ENCODE measurements at regions not wholly inside any gene's neighbourhood (a gene's known extent, or its start where the extent isn't known, plus 50 kb on each side); places are given as distances from the start of the nearest gene placed in this dataset.
A peak's percentile ranks its signal among the peaks of the same experiment; 100 is the strongest.

DNA sequence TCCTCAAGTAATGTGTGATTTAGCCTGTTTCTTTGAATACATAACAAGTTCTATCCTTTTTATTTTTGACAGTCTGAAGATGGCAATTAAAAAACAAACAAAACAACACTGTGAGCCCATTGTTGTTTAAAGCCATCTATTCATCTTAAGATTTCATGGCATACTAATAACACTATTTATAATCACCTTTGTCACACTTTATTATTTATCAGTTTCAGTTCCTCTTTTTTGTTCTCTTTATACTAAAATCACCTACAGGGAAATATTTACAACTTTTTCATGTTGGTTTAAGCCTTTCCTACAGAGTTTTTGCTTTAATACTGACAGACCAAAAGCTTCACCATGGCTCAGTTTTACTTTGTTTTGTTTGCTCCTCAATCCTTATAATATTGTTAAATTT lies 247.4 kb upstream of the CTSO start:
- DNase-seq = no peak

- no peak for DNase-seq
Measured at GRCh38 chr4:156198511-156198910, 244.8 kb upstream of the CTSO start.

- DNase-seq = no peak
Measured at GRCh38 chr4:156197216-156197615, 243.6 kb upstream of the CTSO start.

- DNase-seq = no peak
Measured at GRCh38 chr4:156196722-156197121, 243.1 kb upstream of the CTSO start.

DNA sequence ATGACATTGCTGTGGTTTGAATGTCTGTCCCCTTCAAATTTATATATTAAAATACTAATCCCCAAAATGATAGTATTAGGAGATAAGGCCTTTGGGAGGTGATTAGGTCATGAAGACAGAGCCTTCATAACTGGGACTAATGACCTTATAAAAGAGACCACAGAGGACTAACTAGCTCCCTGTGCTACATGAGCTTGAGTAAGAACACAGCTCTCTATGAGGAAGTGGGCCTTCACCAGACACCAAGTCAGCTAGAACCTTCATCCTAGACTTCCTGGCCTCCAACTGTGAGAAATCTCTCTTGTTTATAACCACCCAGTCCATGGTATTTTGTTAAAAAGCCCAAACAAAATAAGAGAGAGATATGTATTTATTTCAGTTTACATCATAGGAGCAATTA lies 242.2 kb upstream of the CTSO start:
- no peak for DNase-seq

- DNase-seq = no peak
Measured at GRCh38 chr4:156194896-156195295, 241.2 kb upstream of the CTSO start.

DNA sequence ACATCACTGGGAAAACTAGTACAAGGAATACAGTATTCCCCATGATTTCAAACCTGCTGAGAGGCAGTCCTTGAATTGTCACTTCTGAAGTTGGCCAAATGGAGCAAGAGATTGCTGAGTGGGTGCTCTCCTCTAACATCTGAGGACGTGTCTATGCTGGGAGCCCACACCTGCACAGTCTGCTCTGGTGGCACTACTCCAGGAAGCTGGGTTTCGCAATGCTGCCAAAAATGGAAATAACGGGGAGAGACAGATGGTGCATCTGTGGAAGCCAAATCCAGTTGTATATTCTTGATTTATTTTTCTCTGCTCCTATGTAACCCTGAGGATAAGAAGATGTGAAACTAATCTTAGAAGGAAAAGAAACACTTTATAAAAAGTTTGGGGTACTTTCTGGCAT lies 240.1 kb upstream of the CTSO start:
- DNase-seq = peak; percentile 92

DNA sequence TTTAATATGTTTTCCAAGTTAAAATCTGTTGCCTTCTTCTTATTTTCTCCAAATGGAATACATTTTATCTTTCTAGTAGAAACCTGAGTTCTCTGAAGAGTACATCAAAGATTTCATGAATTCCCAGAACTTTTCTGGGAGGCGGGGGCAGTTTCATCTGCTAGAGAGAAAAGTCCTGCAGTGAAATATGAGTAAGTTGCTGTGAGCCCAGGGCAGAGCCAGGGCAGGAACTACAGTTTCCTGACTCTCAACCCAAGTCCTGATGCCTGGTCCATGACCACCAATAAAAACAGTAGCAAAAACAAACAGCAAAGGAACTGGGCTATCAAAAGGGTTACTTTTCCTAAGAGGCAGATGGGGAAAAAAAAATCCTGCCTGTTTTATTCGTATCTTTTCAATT lies 239.4 kb upstream of the CTSO start:
- no peak for DNase-seq

DNA sequence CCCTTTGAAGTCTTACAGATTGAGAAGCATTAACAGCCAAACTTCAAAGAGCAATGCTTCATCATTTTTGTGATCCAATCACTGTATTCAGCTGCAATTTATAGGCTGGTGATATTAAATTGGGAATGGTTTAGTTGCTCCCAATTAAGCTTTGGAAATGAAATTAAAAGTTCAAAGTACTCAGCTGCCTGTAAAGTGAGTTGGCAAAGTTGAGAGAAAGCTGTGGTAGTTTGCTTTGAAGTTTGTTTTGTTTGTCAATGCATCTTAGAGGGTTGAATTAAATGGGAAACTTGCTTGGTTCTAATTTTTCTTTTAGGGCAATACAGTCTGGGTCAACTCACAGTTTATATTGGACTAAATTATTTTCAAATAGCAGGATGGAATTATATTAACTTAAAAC lies 238.4 kb upstream of the CTSO start:
- no peak for DNase-seq

- DNase-seq = no peak
Measured at GRCh38 chr4:156191044-156191781, 237.5 kb upstream of the CTSO start.

DNA sequence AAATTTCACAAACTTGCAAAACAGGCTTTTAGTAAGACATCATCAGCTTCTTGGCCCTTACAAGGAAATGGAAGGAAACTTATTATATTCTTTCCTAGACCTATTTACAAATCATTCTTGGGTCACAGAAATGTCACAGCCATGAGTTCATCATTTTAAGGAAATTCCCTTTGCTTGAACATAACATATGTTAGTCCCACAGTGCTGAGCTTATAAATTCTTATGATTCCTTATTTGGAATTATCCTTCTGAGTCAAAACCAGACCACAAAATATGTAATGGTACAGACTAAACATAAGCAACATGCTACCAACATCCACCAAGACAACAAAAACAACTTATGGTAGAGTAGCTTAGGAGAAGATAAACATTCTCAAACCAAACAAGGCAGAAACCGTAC lies 236.9 kb upstream of the CTSO start:
- DNase-seq = no peak

DNA sequence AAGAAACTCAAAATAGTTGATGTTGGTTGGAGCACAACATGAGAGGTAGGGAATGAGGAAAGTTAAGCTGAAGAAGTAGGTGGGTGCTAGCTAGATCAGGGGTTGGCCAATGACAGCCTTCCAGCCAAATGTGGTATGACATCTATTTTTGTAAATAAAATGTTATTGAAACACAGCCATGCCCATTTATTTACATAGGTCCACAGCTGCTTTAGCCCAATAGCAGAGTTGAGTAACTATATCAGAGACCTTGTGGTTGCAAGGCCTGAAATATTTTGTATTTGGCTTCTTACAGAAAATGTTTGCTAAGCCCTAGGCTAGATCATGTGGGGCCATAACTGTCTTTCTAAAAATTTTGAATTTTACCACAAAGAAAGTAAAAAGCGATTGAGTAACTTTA lies 234.9 kb upstream of the CTSO start:
- no peak for DNase-seq

DNA sequence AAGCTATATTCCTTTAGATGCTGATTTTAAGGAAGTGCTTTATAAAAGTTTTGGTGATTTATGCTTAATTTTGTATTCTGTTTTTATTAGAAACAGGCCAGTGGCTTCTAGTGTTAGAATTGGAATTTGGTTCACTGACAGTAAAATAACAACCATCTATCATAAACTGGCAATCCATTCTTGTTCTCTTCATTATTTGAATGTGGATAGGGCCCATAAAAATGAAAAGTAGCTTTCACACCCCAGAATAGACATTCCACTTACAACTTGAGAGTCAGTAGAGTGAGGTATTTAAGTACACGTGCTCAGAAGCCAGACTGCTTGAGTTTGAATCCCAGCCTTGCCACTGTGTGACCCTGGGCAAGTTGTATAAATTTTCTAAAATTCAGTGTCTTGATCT lies 232.4 kb upstream of the CTSO start:
- DNase-seq = no peak

DNA sequence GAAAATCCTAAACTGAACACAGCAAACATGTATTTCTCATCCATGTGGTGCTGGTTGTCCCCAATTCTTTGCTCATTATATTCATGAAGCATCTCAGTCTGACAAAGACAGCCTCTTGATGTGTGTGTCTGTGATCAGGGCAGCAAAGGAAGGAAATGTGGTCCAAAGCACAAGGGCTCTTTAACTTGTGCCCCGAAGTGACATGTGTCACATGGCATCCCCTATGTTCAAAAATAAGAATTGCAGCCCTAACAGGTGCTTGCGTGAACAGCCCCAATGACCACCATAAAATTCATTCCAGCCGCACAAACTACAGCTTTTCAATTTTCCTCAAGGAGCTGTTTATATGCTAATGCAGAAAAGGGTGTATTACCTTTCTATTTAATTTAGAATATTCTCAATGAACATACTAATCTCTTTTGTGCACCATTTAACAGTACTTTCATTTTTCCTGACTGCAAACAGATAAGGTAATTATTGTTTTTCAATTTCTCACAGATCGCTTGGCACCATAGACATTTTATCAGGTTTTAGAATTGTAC lies 231.9 kb upstream of the CTSO start:
- DNase-seq = no peak

DNA sequence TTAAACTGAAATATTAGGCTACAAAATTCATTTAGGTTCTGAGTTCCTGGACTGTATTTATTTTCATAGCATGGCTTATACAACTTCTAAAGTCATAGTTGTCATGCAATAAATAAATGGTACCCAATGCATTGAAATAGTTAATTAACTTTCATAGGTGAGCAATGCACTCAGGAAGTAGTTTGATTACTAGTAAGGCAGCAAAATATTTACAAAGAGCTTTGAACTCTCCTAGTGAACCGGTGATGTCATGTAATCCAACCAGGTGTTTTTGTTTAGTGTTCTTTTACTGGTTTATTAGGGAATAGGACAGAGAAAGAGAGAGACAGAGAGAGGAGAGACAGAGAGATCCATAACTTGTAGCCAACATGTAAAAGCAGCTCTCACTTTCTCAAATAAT lies 228.6 kb upstream of the CTSO start:
- no peak for DNase-seq

GRCh38 chr4:156177941-156178340 lies 224.3 kb upstream of the CTSO start:
- no peak for DNase-seq

- no peak for DNase-seq
Measured at GRCh38 chr4:156176896-156177295, 223.2 kb upstream of the CTSO start.

GRCh38 chr4:156173937-156174336 lies 220.3 kb upstream of the CTSO start:
- DNase-seq = no peak

DNA sequence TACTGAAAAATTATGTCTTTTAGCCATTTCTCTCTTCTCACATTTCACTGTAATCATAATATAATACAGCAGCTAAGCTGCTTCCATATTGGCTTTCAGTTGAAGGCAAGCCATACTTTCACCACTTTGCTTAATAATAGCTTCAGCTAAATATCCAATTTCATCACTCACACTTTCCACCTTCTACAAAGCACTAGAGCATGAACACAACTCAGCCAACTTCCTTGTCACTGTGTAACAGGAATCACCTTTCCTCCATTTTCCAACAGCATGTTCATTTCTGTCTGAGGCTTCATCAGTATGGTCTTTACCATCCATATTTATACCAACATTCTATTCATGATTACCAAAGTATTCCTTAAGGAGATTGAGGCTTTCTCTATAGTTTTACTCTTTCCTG lies 219.8 kb upstream of the CTSO start:
- no peak for DNase-seq

GRCh38 chr4:156169861-156170260 lies 216.2 kb upstream of the CTSO start:
- no peak for DNase-seq

DNA sequence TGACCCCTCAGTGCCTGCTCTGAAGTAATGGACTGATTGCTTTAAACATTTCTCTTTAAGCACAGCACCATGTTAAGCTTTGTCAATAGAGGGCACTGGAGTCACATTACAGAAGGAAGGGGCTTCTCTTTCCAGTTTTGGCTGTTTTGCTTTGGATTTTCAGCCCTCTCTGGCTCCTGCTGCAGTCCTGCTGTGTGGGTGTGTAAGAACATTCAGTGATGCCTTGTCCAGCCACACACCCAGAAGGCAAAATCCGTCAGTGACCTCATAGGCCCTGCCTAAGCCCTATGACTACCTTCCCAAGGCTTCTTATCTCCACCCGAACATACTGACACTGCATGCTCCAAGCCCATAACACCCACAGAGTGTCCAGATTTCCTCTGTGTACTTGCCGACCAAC lies 215.3 kb upstream of the CTSO start:
- peak; percentile 71 for DNase-seq

DNA sequence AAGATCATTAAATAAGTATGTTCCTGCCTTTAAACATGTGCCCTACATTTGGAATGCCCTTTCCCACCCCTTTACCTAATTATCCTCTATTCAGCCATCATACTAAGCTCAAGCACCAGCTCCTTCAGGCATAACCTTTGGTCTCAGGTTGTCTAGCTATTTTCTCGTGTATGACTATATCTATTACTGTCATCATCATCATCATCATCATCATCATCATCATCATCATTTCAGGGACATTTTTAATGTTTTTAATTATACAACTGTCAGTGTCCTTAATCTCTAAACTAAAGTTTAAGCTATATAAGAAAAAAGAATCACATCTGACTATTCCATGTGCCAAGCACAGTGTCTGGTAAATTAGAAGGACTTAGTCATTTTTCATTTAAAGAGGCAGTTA lies 214.6 kb upstream of the CTSO start:
- no peak for DNase-seq

- DNase-seq = no peak
Measured at GRCh38 chr4:156158747-156159146, 205.1 kb upstream of the CTSO start.

DNA sequence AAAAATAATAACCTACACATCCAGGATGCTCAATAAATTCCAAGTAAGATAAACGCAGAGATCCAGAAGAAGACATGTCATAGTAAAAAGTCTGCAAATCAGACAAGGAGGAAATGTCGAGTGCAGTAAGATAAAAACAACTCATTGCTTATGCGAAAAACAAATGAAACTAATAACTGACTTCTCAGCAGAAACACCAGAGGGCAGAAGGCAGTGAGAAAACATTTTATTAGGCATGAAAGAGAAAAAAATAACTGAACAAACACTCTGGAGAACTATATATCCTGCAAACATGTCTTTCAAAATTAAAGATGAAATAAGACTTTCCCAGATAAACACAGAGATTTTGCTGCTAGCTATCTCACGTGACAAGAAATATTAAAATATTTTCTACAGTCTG lies 201.3 kb upstream of the CTSO start:
- no peak for DNase-seq

- no peak for DNase-seq
Measured at GRCh38 chr4:156146571-156146970, 192.9 kb upstream of the CTSO start.
